SK-N-MC (cell line): ENCODE measurements at regions not wholly inside any gene's neighbourhood (a gene's known extent, or its start where the extent isn't known, plus 50 kb on each side); places are given as distances from the start of the nearest gene placed in this dataset.

Experiments used
- EZH2 ChIP-seq: fragments of 200-600 bp; sonication (generic); IDR thresholded peaks from one replicate; pipeline ENCODE4 v1.6.1; 2017; ENCODE audit warnings: antibody characterized with exemption
- FOXP2 ChIP-seq: optimal IDR thresholded peaks from 2 replicates; pipeline ENCODE3; 2011; ENCODE audit warnings: mild to moderate bottlenecking, moderate library complexity; ENCODE audit not compliant: insufficient read depth; ENCODE audit errors: extremely low read length, control extremely low read depth
- POLR2AphosphoS5 ChIP-seq: IDR thresholded peaks from 2 replicates; pipeline ENCODE4 v1.6.1; 2012; ENCODE audit warnings: mild to moderate bottlenecking, low read depth, low read length, borderline replicate concordance

DNA sequence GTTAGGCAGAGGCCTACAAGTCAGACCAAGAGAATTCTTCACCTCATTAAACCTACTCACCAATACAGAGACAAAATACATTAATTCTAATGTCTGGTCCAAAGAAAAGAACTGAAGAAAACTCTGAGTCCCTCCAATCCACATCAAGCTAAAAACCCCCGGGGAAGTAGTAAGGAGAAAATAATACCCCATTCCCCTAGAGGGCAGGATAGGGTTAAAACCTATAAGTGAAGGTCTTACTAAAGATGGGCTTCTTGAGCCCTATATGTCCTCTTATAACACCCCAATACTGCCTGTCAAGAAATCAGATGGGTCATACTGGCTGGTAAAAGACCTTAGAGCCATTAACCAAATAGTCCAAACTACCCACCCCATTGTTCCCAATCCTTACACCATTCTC is 141.3 kb upstream of the TMEM106B start:
- TF ChIP-seq EZH2: no peak
- TF ChIP-seq POLR2AphosphoS5: no peak
- TF ChIP-seq FOXP2: no peak
